H1 (cell line): ENCODE measurements at regions not wholly inside any gene's neighbourhood (a gene's known extent, or its start where the extent isn't known, plus 50 kb on each side); places are given as distances from the start of the nearest gene placed in this dataset.

ENCODE experiments used
- CHD2 ChIP-seq: IDR thresholded peaks from 2 replicates; pipeline ENCODE4 v1.6.1; 2012; ENCODE audit warnings: low read length, improper control_type of control experiment
- YY1 ChIP-seq: IDR thresholded peaks from 2 replicates; pipeline ENCODE4 v1.6.1; 2011; ENCODE audit warnings: low read depth, mild to moderate bottlenecking, low read length

DNA sequence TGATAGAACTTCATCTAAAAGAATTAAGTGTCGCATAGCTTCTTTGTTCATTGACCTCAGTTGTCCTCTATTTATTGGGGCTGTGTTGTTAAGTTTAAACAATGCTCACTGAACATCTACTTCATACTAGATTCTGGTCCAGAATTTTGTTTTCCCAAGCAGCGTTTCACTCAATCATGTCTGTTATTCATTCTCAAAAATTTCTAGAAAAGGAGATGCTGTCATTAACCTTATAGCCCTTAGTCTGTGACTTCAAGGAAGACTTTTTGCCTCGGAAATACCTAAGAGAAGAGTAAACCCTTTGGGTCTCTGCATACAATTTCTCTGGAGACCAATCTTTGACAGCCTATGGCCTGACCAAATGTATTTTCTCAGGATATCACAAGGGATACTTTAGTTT lies 171.7 kb downstream of the FGF1 start (continued):
- no peak for TF ChIP-seq CHD2
- TF ChIP-seq YY1, result no peak
- TF ChIP-seq, all 59 proteins: peak for 0
